ENCODE measurements at regions not wholly inside any gene's neighbourhood (a gene's known extent, or its start where the extent isn't known, plus 50 kb on each side); places are given as distances from the start of the nearest gene placed in this dataset.

DNA sequence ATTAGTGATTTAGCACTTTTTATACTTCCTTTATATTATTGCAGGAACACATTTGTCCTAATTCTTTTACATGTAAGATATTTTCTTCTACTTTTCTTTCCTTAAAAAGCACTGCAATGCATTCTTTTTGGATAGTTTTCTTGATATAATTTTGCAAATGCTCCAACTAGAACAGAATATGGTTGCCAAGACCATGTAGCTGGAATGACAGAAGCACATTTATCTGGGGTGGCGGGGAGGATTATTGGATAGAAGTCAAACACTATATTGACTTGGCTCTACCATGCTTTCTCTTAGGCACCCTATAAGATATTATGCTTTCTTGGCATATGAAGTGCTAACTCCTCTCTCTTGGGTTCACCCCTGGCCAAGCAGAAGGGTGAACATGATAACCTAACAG, 983.5 kb downstream of the FAT4 start:
- TF ChIP-seq FOXM1 (CRISPR knock-in tag; IDR thresholded peaks at IDR 0.05) (no peak), SMC3 (IDR thresholded peaks at IDR 0.05; ENCODE audit: low read length) (no peak), ZBTB21 (CRISPR knock-in tag; IDR thresholded peaks at IDR 0.05) (no peak), ZNF326 (CRISPR knock-in tag; IDR thresholded peaks at IDR 0.05; ENCODE audit: borderline replicate concordance) (no peak), SP2 (CRISPR knock-in tag; IDR thresholded peaks at IDR 0.05) (no peak), JUND (CRISPR knock-in tag; IDR thresholded peaks at IDR 0.05) (no peak), SRF (IDR thresholded peaks at IDR 0.05; ENCODE audit: low read depth, low read length) (no peak), ATF7-NPFF (CRISPR knock-in tag; IDR thresholded peaks at IDR 0.05; ENCODE audit: low read depth) (no peak), ZNF687 (CRISPR knock-in tag; IDR thresholded peaks at IDR 0.05) (no peak), CHCHD3 (CRISPR knock-in tag; IDR thresholded peaks at IDR 0.05) (no peak)
- TF ChIP-seq, protein P1, sequence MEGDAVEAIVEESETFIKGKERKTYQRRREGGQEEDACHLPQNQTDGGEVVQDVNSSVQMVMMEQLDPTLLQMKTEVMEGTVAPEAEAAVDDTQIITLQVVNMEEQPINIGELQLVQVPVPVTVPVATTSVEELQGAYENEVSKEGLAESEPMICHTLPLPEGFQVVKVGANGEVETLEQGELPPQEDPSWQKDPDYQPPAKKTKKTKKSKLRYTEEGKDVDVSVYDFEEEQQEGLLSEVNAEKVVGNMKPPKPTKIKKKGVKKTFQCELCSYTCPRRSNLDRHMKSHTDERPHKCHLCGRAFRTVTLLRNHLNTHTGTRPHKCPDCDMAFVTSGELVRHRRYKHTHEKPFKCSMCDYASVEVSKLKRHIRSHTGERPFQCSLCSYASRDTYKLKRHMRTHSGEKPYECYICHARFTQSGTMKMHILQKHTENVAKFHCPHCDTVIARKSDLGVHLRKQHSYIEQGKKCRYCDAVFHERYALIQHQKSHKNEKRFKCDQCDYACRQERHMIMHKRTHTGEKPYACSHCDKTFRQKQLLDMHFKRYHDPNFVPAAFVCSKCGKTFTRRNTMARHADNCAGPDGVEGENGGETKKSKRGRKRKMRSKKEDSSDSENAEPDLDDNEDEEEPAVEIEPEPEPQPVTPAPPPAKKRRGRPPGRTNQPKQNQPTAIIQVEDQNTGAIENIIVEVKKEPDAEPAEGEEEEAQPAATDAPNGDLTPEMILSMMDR (CRISPR knock-in tag; IDR thresholded peaks at IDR 0.05) = no peak
- TF ChIP-seq, protein P2, sequence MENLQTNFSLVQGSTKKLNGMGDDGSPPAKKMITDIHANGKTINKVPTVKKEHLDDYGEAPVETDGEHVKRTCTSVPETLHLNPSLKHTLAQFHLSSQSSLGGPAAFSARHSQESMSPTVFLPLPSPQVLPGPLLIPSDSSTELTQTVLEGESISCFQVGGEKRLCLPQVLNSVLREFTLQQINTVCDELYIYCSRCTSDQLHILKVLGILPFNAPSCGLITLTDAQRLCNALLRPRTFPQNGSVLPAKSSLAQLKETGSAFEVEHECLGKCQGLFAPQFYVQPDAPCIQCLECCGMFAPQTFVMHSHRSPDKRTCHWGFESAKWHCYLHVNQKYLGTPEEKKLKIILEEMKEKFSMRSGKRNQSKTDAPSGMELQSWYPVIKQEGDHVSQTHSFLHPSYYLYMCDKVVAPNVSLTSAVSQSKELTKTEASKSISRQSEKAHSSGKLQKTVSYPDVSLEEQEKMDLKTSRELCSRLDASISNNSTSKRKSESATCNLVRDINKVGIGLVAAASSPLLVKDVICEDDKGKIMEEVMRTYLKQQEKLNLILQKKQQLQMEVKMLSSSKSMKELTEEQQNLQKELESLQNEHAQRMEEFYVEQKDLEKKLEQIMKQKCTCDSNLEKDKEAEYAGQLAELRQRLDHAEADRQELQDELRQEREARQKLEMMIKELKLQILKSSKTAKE (CRISPR knock-in tag; IDR thresholded peaks at IDR 0.05; ENCODE audit: borderline replicate concordance) = no peak
- TF ChIP-seq, protein P3, sequence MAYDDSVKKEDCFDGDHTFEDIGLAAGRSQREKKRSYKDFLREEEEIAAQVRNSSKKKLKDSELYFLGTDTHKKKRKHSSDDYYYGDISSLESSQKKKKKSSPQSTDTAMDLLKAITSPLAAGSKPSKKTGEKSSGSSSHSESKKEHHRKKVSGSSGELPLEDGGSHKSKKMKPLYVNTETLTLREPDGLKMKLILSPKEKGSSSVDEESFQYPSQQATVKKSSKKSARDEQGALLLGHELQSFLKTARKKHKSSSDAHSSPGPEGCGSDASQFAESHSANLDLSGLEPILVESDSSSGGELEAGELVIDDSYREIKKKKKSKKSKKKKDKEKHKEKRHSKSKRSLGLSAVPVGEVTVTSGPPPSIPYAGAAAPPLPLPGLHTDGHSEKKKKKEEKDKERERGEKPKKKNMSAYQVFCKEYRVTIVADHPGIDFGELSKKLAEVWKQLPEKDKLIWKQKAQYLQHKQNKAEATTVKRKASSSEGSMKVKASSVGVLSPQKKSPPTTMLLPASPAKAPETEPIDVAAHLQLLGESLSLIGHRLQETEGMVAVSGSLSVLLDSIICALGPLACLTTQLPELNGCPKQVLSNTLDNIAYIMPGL (CRISPR knock-in tag; IDR thresholded peaks at IDR 0.05; ENCODE audit: borderline replicate concordance in 1 of 2, low read depth in 1 of 2) = no peak
